WTC11 (cell line): ENCODE measurements at regions not wholly inside any gene's neighbourhood (a gene's known extent, or its start where the extent isn't known, plus 50 kb on each side); places are given as distances from the start of the nearest gene placed in this dataset.

Experiments used
- CTCF ChIP-seq: fragments of 200-600 bp; IDR thresholded peaks from 2 replicates; pipeline ENCODE4 v1.8.0; 2022; ENCODE audit warnings: antibody characterized with exemption
- FOXP1 ChIP-seq: sonication (generic); formaldehyde crosslinking; IDR thresholded peaks from 2 replicates; pipeline ENCODE4 v1.8.0; 2022; ENCODE audit warnings: missing genetic modification reagents, mild to moderate bottlenecking, moderate library complexity, borderline replicate concordance
- JAZF1 ChIP-seq: fragments of 250-450 bp; sonication (Bioruptor Pico); IDR thresholded peaks from 2 replicates; pipeline ENCODE4 v1.9.0; 2021; ENCODE audit warnings: moderate library complexity, mild to moderate bottlenecking, inconsistent platforms
- KAT7 ChIP-seq: sonication (generic); formaldehyde crosslinking; IDR thresholded peaks from 2 replicates; pipeline ENCODE4 v1.8.1; 2023; ENCODE audit warnings: missing genetic modification reagents, mild to moderate bottlenecking, borderline replicate concordance
- NFE2L1 ChIP-seq: sonication (generic); formaldehyde crosslinking; IDR thresholded peaks from 2 replicates; pipeline ENCODE4 v1.8.1; 2023; ENCODE audit warnings: missing genetic modification reagents

DNA sequence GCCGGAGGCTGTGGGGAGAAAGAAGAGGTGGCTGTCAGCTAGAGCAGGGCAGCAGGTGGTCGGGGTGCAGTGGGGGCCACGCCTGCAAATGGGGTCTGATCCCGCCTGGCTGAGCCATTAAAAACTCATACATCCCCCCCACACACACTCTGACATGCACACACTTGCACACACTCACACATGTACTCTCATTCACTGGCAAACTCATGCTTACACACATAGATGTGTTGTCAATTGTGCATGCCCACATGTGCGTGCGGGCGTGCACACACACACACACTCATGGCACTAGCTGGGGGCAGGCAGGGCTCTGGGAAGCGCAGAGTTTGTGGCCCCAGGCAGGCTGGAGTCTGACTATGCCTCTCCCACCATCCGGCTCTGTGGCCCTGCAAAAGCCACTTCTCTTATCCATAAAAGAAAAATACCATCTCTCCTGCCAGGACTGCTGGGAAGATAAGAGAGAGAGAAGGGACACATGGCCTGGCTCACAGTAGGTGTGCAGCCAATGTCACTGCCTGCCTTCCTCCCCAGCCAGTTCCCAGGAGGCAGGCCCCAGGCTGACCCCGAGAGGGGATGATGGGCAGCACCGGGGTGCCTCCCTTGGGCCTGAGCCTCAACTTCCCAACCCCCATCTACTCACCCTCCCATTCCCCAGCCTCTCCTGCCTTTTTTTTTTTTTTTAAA, 163.5 kb upstream of the LINGO1 start:
- TF ChIP-seq KAT7 (no peak), CTCF (no peak), NFE2L1 (CRISPR knock-in tag) (no peak), JAZF1 (CRISPR knock-in tag) (no peak), FOXP1 (CRISPR knock-in tag) (no peak)
